Tibial nerve (tissue), 4 donors: ENCODE measurements at regions not wholly inside any gene's neighbourhood (a gene's known extent, or its start where the extent isn't known, plus 50 kb on each side); places are given as distances from the start of the nearest gene placed in this dataset.

ENCODE experiments used
- EP300 ChIP-seq, 2 donors: sonication (generic); formaldehyde crosslinking; IDR thresholded peaks; one replicate each; pipeline ENCODE4 v1.6.1; 2017; ENCODE audit warnings: antibody characterized with exemption in 2 of 2, mild to moderate bottlenecking in 1 of 2
- POLR2A ChIP-seq, 2 donors: fragments of 450-650 bp; IDR thresholded peaks; one replicate each; pipeline ENCODE4 v1.6.1; 2017; ENCODE audit warnings: antibody characterized with exemption in 2 of 2, mild to moderate bottlenecking in 2 of 2, moderate library complexity in 2 of 2
- TF ChIP-seq, protein P1 (sequence below), 5 experiments: fragments of 200-600 bp in 3 of 5; fragments of 450-650 bp in 2 of 5; sonication (generic) in 3 of 5; IDR thresholded peaks; one replicate each; pipeline ENCODE4 v1.5.1; 2016 to 2019; ENCODE audit warnings: antibody characterized with exemption in 5 of 5, mild to moderate bottlenecking in 3 of 5, moderate library complexity in 2 of 5

DNA sequence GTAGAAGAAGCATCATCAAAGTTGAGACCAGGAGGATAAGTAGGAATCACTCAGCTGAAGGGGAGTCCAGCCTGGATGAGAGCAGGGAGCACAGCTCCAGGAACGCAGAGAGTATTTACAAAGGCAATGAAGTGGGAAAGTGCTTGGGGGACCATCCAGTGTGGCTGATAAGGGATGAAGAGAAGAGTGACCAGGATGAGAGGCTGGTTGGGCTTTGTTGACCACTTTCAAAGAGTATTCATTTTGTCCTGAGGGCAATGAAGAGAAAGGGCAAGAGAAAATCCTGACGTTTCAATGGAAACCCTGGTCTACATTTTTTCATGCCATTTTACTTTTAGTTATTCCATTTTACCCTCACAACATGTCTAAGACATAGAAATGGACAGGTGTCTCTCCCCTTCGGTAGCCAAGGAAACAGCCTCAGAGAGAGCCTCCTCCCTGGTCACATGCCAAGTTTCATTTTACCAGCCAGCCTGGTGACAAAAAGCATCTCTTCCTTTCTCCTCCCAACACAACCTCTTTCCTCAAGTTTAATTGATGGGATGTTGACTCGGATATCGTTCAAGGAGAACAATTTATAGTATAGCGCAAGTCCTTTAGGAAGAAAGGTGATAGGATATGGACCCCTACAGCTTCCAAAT lies 492.7 kb upstream of the CLINT1 start:
- TF ChIP-seq, protein P1, sequence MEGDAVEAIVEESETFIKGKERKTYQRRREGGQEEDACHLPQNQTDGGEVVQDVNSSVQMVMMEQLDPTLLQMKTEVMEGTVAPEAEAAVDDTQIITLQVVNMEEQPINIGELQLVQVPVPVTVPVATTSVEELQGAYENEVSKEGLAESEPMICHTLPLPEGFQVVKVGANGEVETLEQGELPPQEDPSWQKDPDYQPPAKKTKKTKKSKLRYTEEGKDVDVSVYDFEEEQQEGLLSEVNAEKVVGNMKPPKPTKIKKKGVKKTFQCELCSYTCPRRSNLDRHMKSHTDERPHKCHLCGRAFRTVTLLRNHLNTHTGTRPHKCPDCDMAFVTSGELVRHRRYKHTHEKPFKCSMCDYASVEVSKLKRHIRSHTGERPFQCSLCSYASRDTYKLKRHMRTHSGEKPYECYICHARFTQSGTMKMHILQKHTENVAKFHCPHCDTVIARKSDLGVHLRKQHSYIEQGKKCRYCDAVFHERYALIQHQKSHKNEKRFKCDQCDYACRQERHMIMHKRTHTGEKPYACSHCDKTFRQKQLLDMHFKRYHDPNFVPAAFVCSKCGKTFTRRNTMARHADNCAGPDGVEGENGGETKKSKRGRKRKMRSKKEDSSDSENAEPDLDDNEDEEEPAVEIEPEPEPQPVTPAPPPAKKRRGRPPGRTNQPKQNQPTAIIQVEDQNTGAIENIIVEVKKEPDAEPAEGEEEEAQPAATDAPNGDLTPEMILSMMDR (IDR thresholded peaks at IDR 0.05): no peak
- TF ChIP-seq EP300 (IDR thresholded peaks at IDR 0.05) (no peak), POLR2A (IDR thresholded peaks at IDR 0.05) (no peak)
